H1 (cell line): ENCODE measurements at regions not wholly inside any gene's neighbourhood (a gene's known extent, or its start where the extent isn't known, plus 50 kb on each side); places are given as distances from the start of the nearest gene placed in this dataset.

Experiments used
- CTCF ChIA-PET: fragments of 300-600 bp; sonication (Branson Sonifier 250); formaldehyde crosslinking; loops from one replicate; lab custom pipeline; 2021; ENCODE audit not compliant: partially characterized antibody; lab: Charles Lee
- POLR2A ChIA-PET: fragments of 300-600 bp; sonication (Branson Sonifier 250); formaldehyde crosslinking; loops from one replicate; lab custom pipeline; 2021; ENCODE audit warnings: inconsistent platforms; ENCODE audit not compliant: partially characterized antibody; lab: Charles Lee
- DNase-seq, 2 experiments: peaks; one replicate each; pipeline versions ENCODE4 v3.0.0 to v3.0.0-alpha.2; 2010 to 2022; ENCODE audit warnings: low spot score in 2 of 2, low read depth in 1 of 2, mixed read lengths in 1 of 2
- FAIRE-seq: peaks from 2 replicates; lab custom pipeline; 2011; peaks lifted over from hg19 to GRCh38; lab: Jason Lieb, UNC
- H2AFZ ChIP-seq: 2 replicates; pipeline ENCODE4 v1.8.1; 2012; ENCODE audit warnings: low read length, inconsistent platforms
- H2AK5ac ChIP-seq: 2 replicates; pipeline ENCODE4 v1.6.1; 2013; ENCODE audit warnings: low read depth, low read length
- H2BK120ac ChIP-seq: replicated peaks from 2 replicates; pipeline ENCODE3; 2013; ENCODE audit warnings: low read depth, low read length, inconsistent platforms
- H2BK12ac ChIP-seq: 2 replicates; pipeline ENCODE4 v1.6.1; 2013; ENCODE audit warnings: low read depth, low read length
- H2BK15ac ChIP-seq: 2 replicates; pipeline ENCODE4 v1.6.1; 2013; ENCODE audit warnings: low read length
- H2BK20ac ChIP-seq: 2 replicates; pipeline ENCODE4 v1.6.1; 2013; ENCODE audit warnings: low read length
- H2BK5ac ChIP-seq: 2 replicates; pipeline ENCODE4 v1.6.1; 2013; ENCODE audit warnings: low read depth, low read length
- H3K14ac ChIP-seq: 2 replicates; pipeline ENCODE4 v1.6.1; 2013; ENCODE audit warnings: inconsistent platforms; ENCODE audit not compliant: insufficient read length
- H3K18ac ChIP-seq: 2 replicates; pipeline ENCODE4 v1.6.1; 2013; ENCODE audit warnings: low read length; ENCODE audit errors: extremely low read depth
- H3K23ac ChIP-seq: 2 replicates; pipeline ENCODE4 v1.6.1; 2013; ENCODE audit warnings: inconsistent platforms; ENCODE audit not compliant: insufficient read length
- H3K23me2 ChIP-seq: 2 replicates; pipeline ENCODE4 v1.6.1; 2013; ENCODE audit warnings: low read depth, low read length
- H3K27ac ChIP-seq: 2 replicates; pipeline ENCODE4 v1.6.1; 2011; ENCODE audit warnings: low read depth, low read length, inconsistent platforms
- H3K27me3 ChIP-seq, 4 experiments: replicated peaks in 1 of 4; 1 replicate in 1 of 4; 2 replicates in 3 of 4; pipeline versions ENCODE4 v1.6.1 to v1.8.1; 2011 to 2013; ENCODE audit warnings: low read length in 3 of 4, mild to moderate bottlenecking in 3 of 4, inconsistent platforms in 2 of 4, mixed read lengths in 2 of 4, moderate library complexity in 1 of 4; ENCODE audit not compliant: control insufficient read depth in 3 of 4, insufficient read depth in 3 of 4; ENCODE audit errors: extremely low read depth in 1 of 4
- H3K36me3 ChIP-seq, 4 experiments: 2 replicates each; pipeline versions ENCODE4 v1.6.1 to v1.8.1; 2011 to 2013; ENCODE audit warnings: mild to moderate bottlenecking in 4 of 4, low read length in 3 of 4, moderate library complexity in 2 of 4, control low read depth in 1 of 4, inconsistent platforms in 1 of 4; ENCODE audit not compliant: insufficient read depth in 4 of 4, control insufficient read depth in 2 of 4
- H3K4ac ChIP-seq: replicated peaks from 2 replicates; pipeline ENCODE3; 2013; ENCODE audit warnings: low read length, low read depth, mixed read lengths, inconsistent platforms; ENCODE audit not compliant: insufficient read length
- H3K4me1 ChIP-seq, 4 experiments: replicated peaks in 1 of 4; 1 replicate in 1 of 4; 2 replicates in 3 of 4; pipeline versions ENCODE4 v1.6.1 to v1.8.1; 2011 to 2013; ENCODE audit warnings: low read length in 3 of 4, inconsistent platforms in 2 of 4, mixed read lengths in 1 of 4; ENCODE audit not compliant: insufficient read depth in 4 of 4, control insufficient read depth in 3 of 4
- H3K4me2 ChIP-seq, 2 experiments: 2 replicates each; pipeline versions ENCODE4 v1.6.1 to v1.8.1; 2011 to 2013; ENCODE audit warnings: low read depth in 2 of 2, low read length in 2 of 2, control low read depth in 1 of 2, inconsistent platforms in 1 of 2, mild to moderate bottlenecking in 1 of 2; ENCODE audit not compliant: insufficient read depth in 1 of 2
- H3K4me3 ChIP-seq, 4 experiments: fragments of 200-600, 300-600 bp in 1 of 4; sonication (generic), shearing (Covaris generic), sonication (Bioruptor Twin) in 1 of 4; 2 replicates each; pipeline versions ENCODE4 v1.5.1 to v1.8.1; 2011 to 2016; ENCODE audit warnings: low read length in 4 of 4, low read depth in 3 of 4, control low read depth in 2 of 4, inconsistent platforms in 2 of 4, mild to moderate bottlenecking in 2 of 4, mixed read lengths in 1 of 4, moderate library complexity in 1 of 4; ENCODE audit not compliant: insufficient read depth in 2 of 4; ENCODE audit errors: extremely low read depth in 1 of 4
- H3K56ac ChIP-seq: replicated peaks from 2 replicates; pipeline ENCODE3; 2013; ENCODE audit warnings: low read depth, mild to moderate bottlenecking, mixed read lengths, low read length, inconsistent platforms; ENCODE audit not compliant: insufficient read length
- H3K79me1 ChIP-seq: 2 replicates; pipeline ENCODE4 v1.6.1; 2013; ENCODE audit warnings: low read depth, low read length, control low read depth
- H3K79me2 ChIP-seq, 2 experiments: 2 replicates each; pipeline versions ENCODE4 v1.6.1 to v1.8.1; 2012 to 2013; ENCODE audit warnings: low read length in 2 of 2, mild to moderate bottlenecking in 2 of 2, inconsistent platforms in 1 of 2; ENCODE audit not compliant: insufficient read depth in 2 of 2, control insufficient read depth in 1 of 2
- H3K9ac ChIP-seq, 4 experiments: replicated peaks in 1 of 4; 1 replicate in 1 of 4; 2 replicates in 3 of 4; pipeline versions ENCODE4 v1.6.1 to v1.8.1; 2011 to 2013; ENCODE audit warnings: low read depth in 3 of 4, low read length in 3 of 4, control low read depth in 2 of 4, mild to moderate bottlenecking in 2 of 4, moderate library complexity in 2 of 4, inconsistent platforms in 1 of 4; ENCODE audit errors: extremely low read depth in 1 of 4
- H3K9me3 ChIP-seq, 2 experiments: 2 replicates each; pipeline versions ENCODE4 v1.6.1 to v1.8.1; 2012 to 2013; ENCODE audit warnings: mild to moderate bottlenecking in 2 of 2, moderate library complexity in 2 of 2, control low read depth in 1 of 2, inconsistent platforms in 1 of 2, low read depth in 1 of 2, low read length in 1 of 2, mixed read lengths in 1 of 2; ENCODE audit not compliant: insufficient read depth in 2 of 2
- H4K20me1 ChIP-seq, 2 experiments: replicated peaks in 1 of 2; 2 replicates each; pipeline versions ENCODE3 to v1.8.1; 2011 to 2013; ENCODE audit warnings: inconsistent platforms in 2 of 2, low read length in 2 of 2, mild to moderate bottlenecking in 1 of 2; ENCODE audit not compliant: insufficient read depth in 2 of 2, control insufficient read depth in 1 of 2
- H4K5ac ChIP-seq: 2 replicates; pipeline ENCODE4 v1.6.1; 2013; ENCODE audit warnings: low read length, low read depth, mixed read lengths, inconsistent platforms; ENCODE audit not compliant: insufficient read length
- H4K8ac ChIP-seq: 2 replicates; pipeline ENCODE4 v1.8.0; 2013; ENCODE audit warnings: mild to moderate bottlenecking, moderate library complexity, low read length, inconsistent platforms; ENCODE audit not compliant: insufficient read depth; ENCODE audit errors: extremely low read depth
- H4K91ac ChIP-seq: replicated peaks from 2 replicates; pipeline ENCODE3; 2013; ENCODE audit warnings: low read length, mixed read lengths, inconsistent platforms; ENCODE audit not compliant: insufficient read length
- ASH2L ChIP-seq: fragments of 200-600, 300-600 bp; sonication (generic); IDR thresholded peaks from one replicate; pipeline ENCODE4 v1.7.1; 2017; ENCODE audit warnings: low read length
- BACH1 ChIP-seq: IDR thresholded peaks from 2 replicates; pipeline ENCODE4 v1.6.1; 2012; ENCODE audit warnings: low read length, improper control_type of control experiment
- BCL11A ChIP-seq, 2 experiments: IDR thresholded peaks; one replicate each; pipeline ENCODE4 v1.6.1; 2011; ENCODE audit warnings: low read depth in 2 of 2, low read length in 2 of 2, mild to moderate bottlenecking in 2 of 2
- CBX5 ChIP-seq: fragments of 300-800, 300-1000 bp; sonication (generic); IDR thresholded peaks from 2 replicates; pipeline ENCODE4 v1.7.1; 2016; ENCODE audit warnings: antibody characterized with exemption, low read length, low read depth
- CBX8 ChIP-seq: fragments of 300-800, 300-1000 bp; sonication (generic); IDR thresholded peaks from 2 replicates; pipeline ENCODE4 v1.7.1; 2016; ENCODE audit warnings: low read depth, low read length, borderline replicate concordance
- CEBPB ChIP-seq: IDR thresholded peaks from 2 replicates; pipeline ENCODE4 v1.6.1; 2012; ENCODE audit warnings: low read depth, low read length
- CHD1 ChIP-seq: IDR thresholded peaks from 2 replicates; pipeline ENCODE4 v1.6.1; 2012; ENCODE audit warnings: low read depth, low read length, improper control_type of control experiment
- EGR1 ChIP-seq: IDR thresholded peaks from 2 replicates; pipeline ENCODE4 v1.6.1; 2011; ENCODE audit warnings: low read depth, low read length, borderline replicate concordance
- GABPA ChIP-seq: IDR thresholded peaks from 2 replicates; pipeline ENCODE4 v1.6.1; 2011; ENCODE audit warnings: mild to moderate bottlenecking, low read length, moderate library complexity, borderline replicate concordance; ENCODE audit not compliant: insufficient read depth
- GTF2F1 ChIP-seq: IDR thresholded peaks from 2 replicates; pipeline ENCODE4 v1.6.1; 2012; ENCODE audit warnings: low read depth, low read length, improper control_type of control experiment, borderline replicate concordance
- HDAC2 ChIP-seq, 2 experiments: fragments of 300-600 bp in 1 of 2; sonication (generic) in 1 of 2; IDR thresholded peaks; 2 replicates each; pipeline ENCODE4 v1.6.1; 2011 to 2012; ENCODE audit warnings: low read depth in 2 of 2, low read length in 2 of 2, mild to moderate bottlenecking in 2 of 2, moderate library complexity in 2 of 2, borderline replicate concordance in 1 of 2, inconsistent platforms in 1 of 2
- KDM1A ChIP-seq: fragments of 200-600, 300-600 bp; sonication (generic); IDR thresholded peaks from 2 replicates; pipeline ENCODE4 v1.7.1; 2016; ENCODE audit warnings: mild to moderate bottlenecking, low read length, borderline replicate concordance
- NRF1 ChIP-seq: IDR thresholded peaks from 2 replicates; pipeline ENCODE4 v1.6.1; 2011; ENCODE audit warnings: mild to moderate bottlenecking, low read depth, low read length, improper control_type of control experiment
- POU5F1 ChIP-seq: IDR thresholded peaks from 2 replicates; pipeline ENCODE4 v1.6.1; 2011; ENCODE audit warnings: low read depth, mild to moderate bottlenecking, low read length, moderate library complexity
- SUZ12 ChIP-seq: fragments of 200-600 bp; sonication (generic); IDR thresholded peaks from 2 replicates; pipeline ENCODE4 v1.6.1; 2012; ENCODE audit warnings: mild to moderate bottlenecking, inconsistent platforms, low read length, moderate library complexity, mixed read lengths
- TAF7 ChIP-seq: optimal IDR thresholded peaks from 2 replicates; pipeline ENCODE3; 2011; ENCODE audit warnings: low read depth, mild to moderate bottlenecking, inconsistent platforms, low read length, moderate library complexity, borderline replicate concordance
- WGBS, 2 experiments: shearing (Covaris generic) in 1 of 2; methylation state at CpG; one replicate each; pipeline versions ENCODE4 v1.1.6 to v1.1.7; 2013 to 2015; ENCODE audit warnings: low lambda C conversion rate in 2 of 2, mixed read lengths in 2 of 2, inconsistent platforms in 1 of 2, low coverage in 1 of 2, missing lambda C conversion rate in 1 of 2; ENCODE audit not compliant: insufficient replicate concordance in 2 of 2, insufficient coverage in 1 of 2, insufficient read length in 1 of 2; ENCODE audit errors: extremely low coverage in 1 of 2, missing lambda C conversion rate in 1 of 2; 5-methylcytosine and 5-hydroxymethylcytosine counted together

GRCh38 chr1:187471555-187471954 lies 642.8 kb downstream of the PLA2G4A start:
- H3K23me2 ChIP-seq, result no peaks in the 10 kb centered on the region
- H2BK5ac ChIP-seq, result no peak overlapping the region
- no peak overlapping the region for H3K9ac ChIP-seq
- H2AK5ac ChIP-seq, result no peak overlapping the region
- 100% methylated on average over 2 of the region's 2 CpGs; no CpG with 5 or more reads in 1 of the 2 experiments for WGBS, 2 experiments
- no peaks in the 10 kb centered on the region for H3K79me2 ChIP-seq
- H2AFZ ChIP-seq, result no peak overlapping the region
- H3K79me1 ChIP-seq, result no peaks in the 10 kb centered on the region
- no peak overlapping the region for H2BK120ac ChIP-seq
- no peak overlapping the region for H2BK12ac ChIP-seq
- no peak overlapping the region for H3K27ac ChIP-seq
- no peak overlapping the region for H4K5ac ChIP-seq
- no peak overlapping the region for H3K18ac ChIP-seq
- H3K4me2 ChIP-seq, result no peak overlapping the region
- no peak for FAIRE-seq
- H2BK15ac ChIP-seq, result no peak overlapping the region
- CTCF ChIA-PET, result interaction anchor here (0.9 kb wide), 1 partner anchor 456 kb away, joined by 3 read pairs; no protein-coding TSS in a partner anchor
- H3K56ac ChIP-seq, result no peak overlapping the region
- H3K9me3 ChIP-seq, result no peaks in the 10 kb centered on the region
- no peak overlapping the region for H3K23ac ChIP-seq
- no peaks in the 10 kb centered on the region for H3K27me3 ChIP-seq
- H4K91ac ChIP-seq, result no peak overlapping the region
- peaks cover 0 to 3% (median 0%) of the 10 kb centered on the region in 4 experiments; a peak in 1 of 7 replicates for H3K4me1 ChIP-seq
- H4K20me1 ChIP-seq, result no peaks in the 10 kb centered on the region
- no peak overlapping the region for H2BK20ac ChIP-seq
- H3K14ac ChIP-seq, result no peak overlapping the region
- H4K8ac ChIP-seq, result no peak overlapping the region
- no peaks in the 10 kb centered on the region; a peak in 1 of 8 replicates for H3K36me3 ChIP-seq
- POLR2A ChIA-PET, result no interaction called here
- DNase-seq, result no peak
- H3K4ac ChIP-seq, result no peak overlapping the region
- no peak overlapping the region for H3K4me3 ChIP-seq
- TF ChIP-seq BCL11A (IDR thresholded peaks at IDR 0.05; ENCODE audit: low read depth in 2 of 2, low read length in 2 of 2) (no peak), CEBPB (no peak), TAF7 (no peak), EGR1 (no peak), SUZ12 (no peak), NRF1 (no peak), CBX8 (no peak), CBX5 (no peak), POU5F1 (no peak), BACH1 (no peak), GTF2F1 (no peak), GABPA (no peak), ASH2L (no peak), HDAC2 (IDR thresholded peaks at IDR 0.05; ENCODE audit: borderline replicate concordance in 1 of 2, low read depth in 2 of 2, low read length in 2 of 2) (no peak), KDM1A (no peak), CHD1 (no peak)
